NCI-H524 treated with DMSO at 0.1 percent for 48 hours (cell line): ENCODE measurements at regions not wholly inside any gene's neighbourhood (a gene's known extent, or its start where the extent isn't known, plus 50 kb on each side); places are given as distances from the start of the nearest gene placed in this dataset.
"Not testable (repeated sequence)": the region's sequence is repeated elsewhere in the genome, so short reads cannot be mapped to it uniquely, and the experiment has no call there.

ENCODE experiments used
- DNase-seq: peaks from one replicate; lab custom pipeline; 2025; lab: John Stamatoyannopoulos, UW

DNA sequence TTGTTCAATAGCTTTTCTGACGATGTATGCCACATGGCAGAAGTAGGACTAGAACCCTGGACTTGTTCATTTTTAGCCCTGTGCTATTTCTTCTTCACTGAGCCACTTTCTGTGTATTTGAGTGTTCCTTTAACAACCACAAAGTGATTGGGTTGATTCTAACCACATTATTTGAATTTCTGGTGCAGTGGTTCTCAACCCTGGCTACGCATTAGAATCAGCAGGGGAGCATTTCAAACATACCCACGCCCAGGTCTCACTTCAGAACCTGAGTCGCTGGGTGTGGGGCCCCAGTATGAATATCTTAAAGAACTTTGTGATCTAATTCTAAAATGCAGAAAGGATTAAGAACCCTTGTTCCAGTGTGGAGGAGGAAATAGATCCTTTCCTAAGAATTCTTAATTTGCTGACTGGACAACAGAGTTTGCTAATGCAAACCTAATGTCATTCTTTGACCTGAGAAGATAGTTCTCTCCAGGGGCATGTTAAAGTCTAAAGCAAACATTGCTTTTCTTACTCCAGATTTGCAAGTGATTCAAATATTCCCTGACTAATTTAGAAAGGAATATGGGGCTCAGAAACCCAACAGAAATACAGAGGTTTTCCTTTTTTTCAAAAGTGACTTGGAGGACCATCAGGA is 75.4 kb upstream of the GDNF start:
- DNase-seq = no peak

DNA sequence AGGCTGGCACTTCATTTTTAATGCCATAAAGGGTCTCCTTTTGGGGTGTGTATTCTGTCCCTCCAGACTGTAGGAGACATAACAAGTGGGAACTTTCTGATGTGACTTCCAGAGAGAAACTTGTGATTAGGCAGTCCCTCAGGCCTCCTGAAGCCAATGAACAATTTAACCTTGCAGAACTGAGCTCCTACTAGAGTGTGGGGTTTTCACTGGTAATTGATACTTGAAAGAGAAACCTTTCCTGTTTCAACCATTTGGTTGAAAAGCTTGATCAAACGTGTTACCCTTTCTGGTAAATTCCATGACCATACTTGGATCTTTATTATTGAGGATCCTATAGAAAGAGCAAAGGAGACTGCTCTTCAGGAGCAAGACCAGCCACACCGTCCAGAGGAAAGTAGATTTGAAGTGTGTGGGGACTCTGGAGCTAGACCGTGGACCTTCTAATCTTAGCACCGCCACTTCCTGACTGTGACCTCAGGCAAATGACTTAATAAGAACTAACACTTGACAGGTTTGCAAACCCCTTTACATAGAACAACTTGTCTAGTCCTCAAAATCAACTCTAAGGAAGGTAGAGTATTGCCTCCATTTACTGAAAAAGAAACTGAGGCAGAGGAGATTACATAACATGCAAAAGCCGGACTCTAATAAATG is 69.9 kb upstream of the GDNF start:
- not testable (repeated sequence) for DNase-seq

DNA sequence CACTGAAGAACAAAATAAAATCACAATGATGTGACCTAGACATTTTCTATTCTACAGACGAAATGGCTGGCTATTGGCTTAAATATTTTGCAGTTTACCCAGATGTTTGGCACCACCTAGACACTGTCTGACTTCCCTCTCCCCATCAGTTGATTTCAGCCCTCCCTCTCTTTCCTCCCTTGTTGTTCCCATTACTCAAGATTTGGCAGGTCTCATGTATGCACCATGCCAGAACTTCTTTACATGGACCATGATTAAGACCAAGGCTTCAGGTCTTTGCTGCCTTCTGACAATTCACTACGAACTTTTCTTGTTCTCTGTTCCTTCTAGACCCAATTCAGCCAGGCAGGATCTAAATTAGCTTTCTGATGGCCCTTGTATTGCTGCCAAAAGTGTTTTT is 66.6 kb upstream of the GDNF start:
- no peak for DNase-seq

DNA sequence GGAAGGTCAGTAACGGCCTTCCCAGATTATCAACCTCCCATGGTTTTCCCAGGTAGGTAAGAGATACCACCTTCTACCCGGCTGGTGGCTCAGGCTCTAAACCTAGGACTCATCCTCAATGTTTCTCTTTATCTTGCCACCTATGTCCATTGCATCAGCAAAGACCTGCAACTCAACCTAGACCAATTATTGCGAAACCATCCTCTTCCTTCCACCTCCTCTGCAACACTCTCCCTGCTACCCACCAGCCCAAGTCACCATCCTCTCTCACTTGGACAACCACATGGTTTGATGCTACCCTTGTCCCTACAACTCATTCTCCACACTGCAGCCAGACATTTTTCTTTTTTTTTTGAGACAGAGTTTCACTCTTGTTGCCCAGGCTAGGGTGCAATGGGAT is 65.4 kb upstream of the GDNF start:
- DNase-seq = no peak

DNA sequence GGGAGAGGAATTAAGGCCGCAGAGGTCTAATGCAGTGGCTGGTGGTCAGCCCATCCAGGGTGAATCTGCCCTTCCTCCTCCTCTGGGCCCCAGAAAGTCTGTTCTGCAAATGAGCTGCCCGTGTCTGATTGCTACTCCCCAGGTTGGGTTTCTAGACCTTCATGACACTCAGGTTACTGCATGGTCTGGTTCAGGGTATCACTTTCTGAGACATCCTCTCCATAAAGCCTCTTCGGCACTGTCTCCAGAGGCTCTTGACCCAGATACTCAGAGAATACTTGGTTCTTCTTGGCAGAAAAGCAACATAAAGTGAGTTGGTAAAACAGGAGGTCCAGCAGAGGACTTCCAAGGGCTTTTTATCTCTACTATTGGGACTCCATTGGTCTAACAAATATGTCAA is 62.5 kb upstream of the GDNF start:
- no peak for DNase-seq

DNA sequence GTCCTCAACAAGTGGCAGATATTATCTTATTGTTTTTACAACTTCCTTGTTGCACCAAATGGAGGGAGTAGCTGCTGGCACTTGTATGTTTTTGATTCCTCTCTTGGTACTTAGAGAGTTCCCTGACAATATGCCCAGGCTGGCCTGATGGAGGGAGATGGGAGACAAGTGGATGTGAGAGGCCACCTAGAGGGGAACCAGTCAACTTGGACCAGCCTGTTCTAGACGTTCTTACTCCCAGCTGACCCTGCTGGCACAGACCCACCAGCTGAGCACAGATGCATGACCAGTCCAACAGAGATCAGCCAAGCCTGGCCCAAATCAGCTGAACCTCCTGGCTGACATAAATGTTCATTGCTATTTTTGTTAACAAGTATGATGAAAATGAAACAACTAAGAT is 60.9 kb upstream of the GDNF start:
- no peak for DNase-seq

DNA sequence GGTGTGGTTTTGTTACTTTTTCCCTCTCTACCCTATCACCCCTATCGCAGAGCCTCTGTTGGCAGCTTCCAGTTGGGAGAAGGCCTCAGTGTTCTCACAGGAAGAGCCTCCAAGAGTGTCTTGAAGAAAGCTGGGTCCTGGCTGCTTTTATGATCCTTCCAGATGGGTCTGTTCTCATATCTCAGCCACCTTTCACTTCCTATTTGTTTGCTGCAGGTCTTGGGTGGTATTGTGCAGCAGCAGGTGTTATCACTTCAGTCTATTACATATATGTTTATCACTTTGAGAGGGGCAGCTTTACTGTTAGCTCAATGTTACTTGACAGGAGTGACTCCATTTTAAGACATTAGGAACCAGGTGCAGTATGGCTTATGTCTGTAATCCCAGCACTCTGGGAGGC is 59.2 kb upstream of the GDNF start:
- DNase-seq = no peak

DNA sequence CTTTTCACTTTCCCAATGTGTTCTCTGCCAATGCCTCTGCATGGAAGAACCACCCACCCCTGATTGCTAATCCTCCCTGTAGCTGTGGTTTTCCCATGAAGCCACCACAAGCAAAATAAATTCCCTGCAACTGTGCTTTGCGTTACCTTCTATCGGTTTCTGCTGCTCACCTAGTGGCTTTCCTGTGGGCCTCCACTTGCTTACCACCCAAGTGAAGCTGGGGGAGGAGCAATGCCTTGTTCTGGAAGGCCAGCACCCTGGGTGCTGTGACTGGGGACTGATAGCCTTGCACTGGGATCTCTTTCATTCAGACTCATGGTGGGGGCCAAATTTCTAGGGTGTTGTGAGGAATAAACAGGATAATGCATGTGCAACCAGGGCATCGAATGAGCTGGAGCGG is 56.3 kb upstream of the GDNF start:
- no peak for DNase-seq

DNA sequence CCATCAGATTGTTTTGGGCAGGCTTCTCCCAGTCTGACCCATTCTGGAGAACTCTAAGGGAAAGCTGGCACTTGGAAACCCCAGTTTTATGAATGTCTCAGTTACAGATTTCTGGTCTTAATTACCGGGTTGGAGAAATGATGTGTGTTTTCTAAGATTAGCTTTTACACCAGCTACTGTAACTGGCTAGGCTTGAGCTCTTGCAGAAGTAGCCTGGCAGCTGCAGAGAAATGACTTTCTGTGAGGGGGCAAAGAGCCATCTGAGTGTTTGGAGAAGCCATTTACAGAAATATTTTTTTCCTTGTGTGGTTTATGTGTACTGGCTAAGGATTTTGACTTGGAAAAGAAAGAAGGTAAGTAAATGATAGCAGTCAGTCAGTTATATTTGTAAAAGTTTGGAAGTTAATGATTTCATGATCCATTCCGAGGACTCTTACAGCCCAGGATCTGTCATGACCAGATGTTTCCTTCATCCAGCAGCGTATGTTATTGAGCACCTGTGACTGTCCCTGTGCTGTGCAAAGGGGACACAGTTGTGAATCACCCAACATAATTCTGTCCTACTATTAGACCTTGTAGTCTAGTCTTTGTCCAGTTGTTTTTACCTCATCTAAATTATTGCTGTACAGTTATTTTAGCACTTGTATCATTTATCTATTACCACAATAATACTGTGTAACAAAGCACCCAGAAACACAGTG is 53.7 kb upstream of the GDNF start:
- no peak for DNase-seq

DNA sequence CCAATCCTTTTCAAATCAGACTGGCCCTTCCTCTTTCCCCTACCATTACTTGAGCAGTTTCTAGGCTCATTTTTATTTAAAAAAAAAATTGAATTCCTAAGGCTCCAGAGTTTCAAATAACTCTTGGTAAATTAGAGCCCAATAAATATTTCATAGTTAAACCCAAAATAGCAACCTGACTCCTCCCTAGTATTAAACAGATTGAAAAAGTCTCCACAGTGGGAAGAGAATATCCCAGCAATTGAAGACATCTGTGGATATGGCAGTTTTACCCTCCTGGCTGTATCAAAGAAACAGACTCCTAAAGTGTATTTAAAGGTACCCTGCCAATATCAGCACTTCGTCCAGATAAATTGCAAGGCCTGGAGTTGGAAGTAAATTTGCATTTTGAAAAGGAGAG is 52.7 kb upstream of the GDNF start:
- no peak for DNase-seq

DNA sequence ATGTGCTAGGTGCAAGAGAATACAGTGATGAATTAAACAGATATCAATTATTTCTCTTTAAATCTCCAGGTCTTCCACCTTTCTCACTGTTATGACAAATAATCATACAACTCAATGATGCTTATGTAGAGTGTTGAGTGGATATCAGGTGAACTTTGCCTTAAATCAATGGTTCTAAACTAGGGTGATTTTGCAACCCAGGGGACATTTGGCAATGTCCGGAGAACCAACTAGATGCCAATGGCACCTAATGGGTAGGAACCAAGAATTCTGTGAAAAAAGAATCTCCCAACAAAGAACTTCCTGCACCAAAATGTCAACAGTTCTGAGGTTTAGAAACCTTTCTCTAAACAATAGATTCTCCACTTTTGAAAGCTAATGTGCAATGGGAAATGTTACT is 52.0 kb upstream of the GDNF start:
- no peak for DNase-seq

DNA sequence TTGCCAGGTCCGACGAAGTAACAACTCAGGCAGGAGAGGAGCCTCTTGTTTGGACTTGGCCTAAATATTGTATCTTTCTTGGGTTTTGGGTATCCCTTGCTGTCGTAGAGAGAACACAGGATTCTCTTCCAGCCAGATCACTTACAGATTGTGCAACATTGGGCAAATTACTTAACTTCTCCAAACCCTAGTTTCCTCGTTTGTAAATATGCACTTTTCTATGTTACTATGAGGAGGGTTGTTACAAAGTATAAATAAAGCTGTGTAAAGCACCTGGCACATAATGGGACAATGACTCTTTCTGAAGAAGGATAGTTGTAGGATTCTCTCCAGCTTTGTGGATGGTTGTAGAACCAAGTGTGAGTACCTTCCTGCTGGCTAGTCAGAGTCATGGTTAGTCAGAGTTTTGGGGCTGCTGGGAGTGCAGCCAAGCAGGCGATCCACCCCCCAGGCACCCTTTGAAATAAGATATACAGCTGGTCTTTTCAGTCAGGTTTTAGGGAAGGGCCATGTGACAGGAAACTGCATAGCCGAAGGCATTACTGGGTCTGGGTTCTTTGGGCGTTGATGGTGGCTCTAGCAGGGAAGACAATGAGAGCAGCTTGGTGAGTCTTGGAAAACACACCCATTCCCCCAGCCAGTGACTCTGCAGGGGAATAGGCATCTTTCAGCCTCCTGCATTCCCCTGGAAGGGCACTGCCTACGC is 49.9 kb upstream of the GDNF start:
- no peak for DNase-seq
